SK-N-SH treated with all-trans-retinoic acid at 6 μM for 48 hours (cell line): ENCODE measurements at regions not wholly inside any gene's neighbourhood (a gene's known extent, or its start where the extent isn't known, plus 50 kb on each side); places are given as distances from the start of the nearest gene placed in this dataset.

ENCODE experiments used
- ATAC-seq: fragments of 200-7000 bp; cut with Tn5 transposase; 3 replicates; pipeline ENCODE4 v1.9.1; 2020; ENCODE audit warnings: mild to moderate bottlenecking, moderate library complexity
- ARNTL ChIP-seq: fragments of 450-650 bp; formaldehyde crosslinking; IDR thresholded peaks from 2 replicates; pipeline ENCODE4 v1.5.0; 2020; ENCODE audit warnings: low read depth, mild to moderate bottlenecking, moderate library complexity, borderline replicate concordance
- CSDC2 ChIP-seq: fragments of 250-450 bp; sonication (Bioruptor Pico); IDR thresholded peaks from 2 replicates; pipeline ENCODE4 v1.5.0; 2020; ENCODE audit warnings: mild to moderate bottlenecking, moderate library complexity
- GLIS3 ChIP-seq: fragments of 250-450 bp; sonication (Bioruptor Pico); IDR thresholded peaks from 2 replicates; pipeline ENCODE4 v1.5.0; 2020; ENCODE audit warnings: mild to moderate bottlenecking, moderate library complexity
- ISL1 ChIP-seq: fragments of 250-450 bp; sonication (Bioruptor Pico); IDR thresholded peaks from 2 replicates; pipeline ENCODE4 v2.1.2; 2022; ENCODE audit warnings: mild to moderate bottlenecking, moderate library complexity
- OSR1 ChIP-seq: fragments of 250-450 bp; sonication (Bioruptor Pico); IDR thresholded peaks from 2 replicates; pipeline ENCODE4 v1.8.0; 2022; ENCODE audit warnings: moderate library complexity, mild to moderate bottlenecking, inconsistent platforms
- PPARA ChIP-seq: fragments of 250-450 bp; sonication (Bioruptor Pico); IDR thresholded peaks from 2 replicates; pipeline ENCODE4 v1.5.0; 2020; ENCODE audit warnings: mild to moderate bottlenecking, borderline replicate concordance
- RARB ChIP-seq: fragments of 250-450 bp; sonication (Bioruptor Pico); IDR thresholded peaks from 2 replicates; pipeline ENCODE4 v1.8.0; 2021; ENCODE audit warnings: mild to moderate bottlenecking, moderate library complexity
- SNAI2 ChIP-seq: fragments of 250-450 bp; sonication (Bioruptor Pico); IDR thresholded peaks from 2 replicates; pipeline ENCODE4 v1.5.0; 2020; ENCODE audit warnings: mild to moderate bottlenecking, moderate library complexity
- TCF4 ChIP-seq: fragments of 250-450 bp; sonication (Bioruptor Pico); IDR thresholded peaks from 2 replicates; pipeline ENCODE4 v1.8.0; 2021; ENCODE audit warnings: mild to moderate bottlenecking, moderate library complexity, borderline replicate concordance
- TOX ChIP-seq: fragments of 250-450 bp; sonication (Bioruptor Pico); IDR thresholded peaks from 2 replicates; pipeline ENCODE4 v1.8.0; 2021; ENCODE audit warnings: mild to moderate bottlenecking, moderate library complexity, borderline replicate concordance
- ZC3H10 ChIP-seq: fragments of 250-450 bp; sonication (Bioruptor Pico); IDR thresholded peaks from 2 replicates; pipeline ENCODE4 v1.5.1; 2021; ENCODE audit warnings: mild to moderate bottlenecking, moderate library complexity
- ZFP3 ChIP-seq: fragments of 250-450 bp; sonication (Bioruptor Pico); IDR thresholded peaks from 2 replicates; pipeline ENCODE4 v1.5.0; 2020; ENCODE audit warnings: mild to moderate bottlenecking, moderate library complexity
- ZFP30 ChIP-seq: fragments of 450-650 bp; formaldehyde crosslinking; IDR thresholded peaks from 2 replicates; pipeline ENCODE4 v1.5.0; 2022; ENCODE audit warnings: mild to moderate bottlenecking, moderate library complexity
- ZNF70 ChIP-seq: fragments of 450-650 bp; formaldehyde crosslinking; IDR thresholded peaks from 2 replicates; pipeline ENCODE4 v1.5.0; 2020; ENCODE audit warnings: mild to moderate bottlenecking, moderate library complexity
- ZNF8 ChIP-seq: fragments of 450-650 bp; formaldehyde crosslinking; IDR thresholded peaks from 2 replicates; pipeline ENCODE4 v1.5.0; 2020; ENCODE audit warnings: mild to moderate bottlenecking, moderate library complexity
- TF ChIP-seq, protein P1 (sequence below): fragments of 250-450 bp; sonication (Bioruptor Pico); IDR thresholded peaks from 2 replicates; pipeline ENCODE4 v1.5.0; 2020; ENCODE audit warnings: mild to moderate bottlenecking, moderate library complexity
- TF ChIP-seq, protein P2 (sequence below): fragments of 250-450 bp; sonication (Bioruptor Pico); IDR thresholded peaks from 2 replicates; pipeline ENCODE4 v1.8.0; 2020; ENCODE audit warnings: mild to moderate bottlenecking, moderate library complexity, borderline replicate concordance
- TF ChIP-seq, protein P3 (sequence below): fragments of 250-450 bp; sonication (Bioruptor Pico); IDR thresholded peaks from 2 replicates; pipeline ENCODE4 v1.5.1; 2020; ENCODE audit warnings: low read depth, mild to moderate bottlenecking, moderate library complexity
- TF ChIP-seq, protein P4 (sequence below): fragments of 250-450 bp; sonication (Bioruptor Pico); IDR thresholded peaks from 2 replicates; pipeline ENCODE4 v1.8.0; 2021; ENCODE audit warnings: low read depth, mild to moderate bottlenecking, moderate library complexity, borderline replicate concordance
- TF ChIP-seq, protein P5 (sequence below): fragments of 250-450 bp; sonication (Bioruptor Pico); IDR thresholded peaks from 2 replicates; pipeline ENCODE4 v1.5.1; 2021; ENCODE audit warnings: mild to moderate bottlenecking, moderate library complexity

DNA sequence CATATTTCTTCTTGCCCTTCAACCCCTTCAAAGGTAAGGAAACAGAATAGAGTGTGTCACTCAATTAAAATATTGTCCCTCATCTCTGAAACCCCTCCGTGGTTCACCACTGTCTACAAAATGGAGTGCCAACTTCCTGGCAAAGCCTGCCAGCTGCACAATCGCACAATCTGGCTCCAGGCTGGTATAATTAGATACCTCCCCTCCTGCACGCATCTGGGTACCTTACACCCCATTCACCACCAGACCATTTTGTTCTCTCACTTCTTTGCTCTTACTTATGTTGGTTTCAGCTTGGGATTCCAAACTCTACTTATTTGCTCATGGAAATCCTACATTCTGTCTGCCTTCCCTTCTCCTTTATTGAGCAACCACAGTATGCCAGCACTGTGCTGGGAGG lies 314.9 kb downstream of the NUAK1 start:
- no peak for TF ChIP-seq ZNF8 (CRISPR knock-in tag)
- TF ChIP-seq ISL1 (CRISPR knock-in tag) = no peak
- TF ChIP-seq TCF4 (CRISPR knock-in tag) = no peak
- no peak for ATAC-seq

DNA sequence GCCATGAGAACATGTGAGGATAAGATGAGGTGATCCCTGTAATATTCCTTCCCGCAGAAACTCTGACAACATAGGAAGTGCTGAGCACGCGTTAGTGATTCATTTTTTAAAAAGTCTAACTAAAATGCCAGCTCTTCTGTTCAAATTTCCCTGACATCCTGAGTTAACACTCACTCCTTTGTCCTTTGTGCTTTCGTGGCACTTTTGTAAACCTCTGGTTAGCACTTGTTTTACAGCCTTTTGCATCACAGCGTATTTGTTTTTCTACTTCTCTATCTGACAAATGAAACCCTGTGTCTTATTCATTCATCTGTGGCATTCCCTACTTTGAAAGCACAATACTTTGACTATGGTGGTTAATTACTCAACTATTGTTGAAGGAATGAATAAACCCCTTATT lies 313.6 kb downstream of the NUAK1 start:
- ATAC-seq = no peak
- no peak for TF ChIP-seq ARNTL (CRISPR knock-in tag)
- no peak for TF ChIP-seq ZNF70 (CRISPR knock-in tag)
- no peak for TF ChIP-seq PPARA (CRISPR knock-in tag)
- TF ChIP-seq TOX = no peak
- TF ChIP-seq SNAI2 (CRISPR knock-in tag) = no peak
- TF ChIP-seq ZC3H10 (CRISPR knock-in tag) = no peak
- TF ChIP-seq ZFP3 (CRISPR knock-in tag) = no peak
- TF ChIP-seq GLIS3 (CRISPR knock-in tag) = no peak
- TF ChIP-seq, protein P1, sequence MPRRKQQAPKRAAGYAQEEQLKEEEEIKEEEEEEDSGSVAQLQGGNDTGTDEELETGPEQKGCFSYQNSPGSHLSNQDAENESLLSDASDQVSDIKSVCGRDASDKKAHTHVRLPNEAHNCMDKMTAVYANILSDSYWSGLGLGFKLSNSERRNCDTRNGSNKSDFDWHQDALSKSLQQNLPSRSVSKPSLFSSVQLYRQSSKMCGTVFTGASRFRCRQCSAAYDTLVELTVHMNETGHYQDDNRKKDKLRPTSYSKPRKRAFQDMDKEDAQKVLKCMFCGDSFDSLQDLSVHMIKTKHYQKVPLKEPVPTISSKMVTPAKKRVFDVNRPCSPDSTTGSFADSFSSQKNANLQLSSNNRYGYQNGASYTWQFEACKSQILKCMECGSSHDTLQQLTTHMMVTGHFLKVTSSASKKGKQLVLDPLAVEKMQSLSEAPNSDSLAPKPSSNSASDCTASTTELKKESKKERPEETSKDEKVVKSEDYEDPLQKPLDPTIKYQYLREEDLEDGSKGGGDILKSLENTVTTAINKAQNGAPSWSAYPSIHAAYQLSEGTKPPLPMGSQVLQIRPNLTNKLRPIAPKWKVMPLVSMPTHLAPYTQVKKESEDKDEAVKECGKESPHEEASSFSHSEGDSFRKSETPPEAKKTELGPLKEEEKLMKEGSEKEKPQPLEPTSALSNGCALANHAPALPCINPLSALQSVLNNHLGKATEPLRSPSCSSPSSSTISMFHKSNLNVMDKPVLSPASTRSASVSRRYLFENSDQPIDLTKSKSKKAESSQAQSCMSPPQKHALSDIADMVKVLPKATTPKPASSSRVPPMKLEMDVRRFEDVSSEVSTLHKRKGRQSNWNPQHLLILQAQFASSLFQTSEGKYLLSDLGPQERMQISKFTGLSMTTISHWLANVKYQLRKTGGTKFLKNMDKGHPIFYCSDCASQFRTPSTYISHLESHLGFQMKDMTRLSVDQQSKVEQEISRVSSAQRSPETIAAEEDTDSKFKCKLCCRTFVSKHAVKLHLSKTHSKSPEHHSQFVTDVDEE (CRISPR knock-in tag) = no peak
- TF ChIP-seq ZFP30 (CRISPR knock-in tag) = no peak
- no peak for TF ChIP-seq OSR1 (CRISPR knock-in tag)

DNA sequence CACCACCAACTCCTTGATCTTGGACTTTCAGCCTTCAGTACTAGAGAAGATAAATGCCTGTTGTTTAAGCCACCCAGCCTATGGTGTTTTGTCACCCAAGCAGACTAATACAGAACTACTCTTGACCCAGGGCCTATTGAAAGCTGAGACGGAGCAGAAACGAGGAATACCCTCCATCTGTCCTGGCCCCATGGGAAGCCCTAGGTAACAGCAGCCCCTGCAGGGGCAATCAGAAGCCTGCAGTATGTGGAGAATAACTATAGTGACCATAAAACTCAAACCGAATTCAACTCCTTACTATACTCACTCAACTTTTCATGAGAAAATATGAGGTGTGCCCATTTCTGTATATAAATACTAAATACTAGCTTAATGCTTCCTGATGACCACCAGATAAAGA lies 307.4 kb downstream of the NUAK1 start:
- no peak for TF ChIP-seq ARNTL (CRISPR knock-in tag)
- TF ChIP-seq ZNF8 (CRISPR knock-in tag) = no peak
- no peak for TF ChIP-seq SNAI2 (CRISPR knock-in tag)
- TF ChIP-seq, protein P2, sequence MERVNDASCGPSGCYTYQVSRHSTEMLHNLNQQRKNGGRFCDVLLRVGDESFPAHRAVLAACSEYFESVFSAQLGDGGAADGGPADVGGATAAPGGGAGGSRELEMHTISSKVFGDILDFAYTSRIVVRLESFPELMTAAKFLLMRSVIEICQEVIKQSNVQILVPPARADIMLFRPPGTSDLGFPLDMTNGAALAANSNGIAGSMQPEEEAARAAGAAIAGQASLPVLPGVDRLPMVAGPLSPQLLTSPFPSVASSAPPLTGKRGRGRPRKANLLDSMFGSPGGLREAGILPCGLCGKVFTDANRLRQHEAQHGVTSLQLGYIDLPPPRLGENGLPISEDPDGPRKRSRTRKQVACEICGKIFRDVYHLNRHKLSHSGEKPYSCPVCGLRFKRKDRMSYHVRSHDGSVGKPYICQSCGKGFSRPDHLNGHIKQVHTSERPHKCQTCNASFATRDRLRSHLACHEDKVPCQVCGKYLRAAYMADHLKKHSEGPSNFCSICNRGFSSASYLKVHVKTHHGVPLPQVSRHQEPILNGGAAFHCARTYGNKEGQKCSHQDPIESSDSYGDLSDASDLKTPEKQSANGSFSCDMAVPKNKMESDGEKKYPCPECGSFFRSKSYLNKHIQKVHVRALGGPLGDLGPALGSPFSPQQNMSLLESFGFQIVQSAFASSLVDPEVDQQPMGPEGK (CRISPR knock-in tag) = no peak
- no peak for TF ChIP-seq ZFP30 (CRISPR knock-in tag)
- no peak for TF ChIP-seq CSDC2 (CRISPR knock-in tag)
- no peak for TF ChIP-seq RARB (CRISPR knock-in tag)
- TF ChIP-seq ISL1 (CRISPR knock-in tag) = no peak
- TF ChIP-seq, protein P3, sequence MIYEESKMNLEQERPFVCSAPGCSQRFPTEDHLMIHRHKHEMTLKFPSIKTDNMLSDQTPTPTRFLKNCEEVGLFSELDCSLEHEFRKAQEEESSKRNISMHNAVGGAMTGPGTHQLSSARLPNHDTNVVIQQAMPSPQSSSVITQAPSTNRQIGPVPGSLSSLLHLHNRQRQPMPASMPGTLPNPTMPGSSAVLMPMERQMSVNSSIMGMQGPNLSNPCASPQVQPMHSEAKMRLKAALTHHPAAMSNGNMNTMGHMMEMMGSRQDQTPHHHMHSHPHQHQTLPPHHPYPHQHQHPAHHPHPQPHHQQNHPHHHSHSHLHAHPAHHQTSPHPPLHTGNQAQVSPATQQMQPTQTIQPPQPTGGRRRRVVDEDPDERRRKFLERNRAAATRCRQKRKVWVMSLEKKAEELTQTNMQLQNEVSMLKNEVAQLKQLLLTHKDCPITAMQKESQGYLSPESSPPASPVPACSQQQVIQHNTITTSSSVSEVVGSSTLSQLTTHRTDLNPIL (CRISPR knock-in tag) = no peak
- TF ChIP-seq, protein P4, sequence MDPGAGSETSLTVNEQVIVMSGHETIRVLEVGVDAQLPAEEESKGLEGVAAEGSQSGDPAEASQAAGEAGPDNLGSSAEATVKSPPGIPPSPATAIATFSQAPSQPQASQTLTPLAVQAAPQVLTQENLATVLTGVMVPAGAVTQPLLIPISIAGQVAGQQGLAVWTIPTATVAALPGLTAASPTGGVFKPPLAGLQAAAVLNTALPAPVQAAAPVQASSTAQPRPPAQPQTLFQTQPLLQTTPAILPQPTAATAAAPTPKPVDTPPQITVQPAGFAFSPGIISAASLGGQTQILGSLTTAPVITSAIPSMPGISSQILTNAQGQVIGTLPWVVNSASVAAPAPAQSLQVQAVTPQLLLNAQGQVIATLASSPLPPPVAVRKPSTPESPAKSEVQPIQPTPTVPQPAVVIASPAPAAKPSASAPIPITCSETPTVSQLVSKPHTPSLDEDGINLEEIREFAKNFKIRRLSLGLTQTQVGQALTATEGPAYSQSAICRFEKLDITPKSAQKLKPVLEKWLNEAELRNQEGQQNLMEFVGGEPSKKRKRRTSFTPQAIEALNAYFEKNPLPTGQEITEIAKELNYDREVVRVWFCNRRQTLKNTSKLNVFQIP (CRISPR knock-in tag) = no peak
- TF ChIP-seq, protein P5, sequence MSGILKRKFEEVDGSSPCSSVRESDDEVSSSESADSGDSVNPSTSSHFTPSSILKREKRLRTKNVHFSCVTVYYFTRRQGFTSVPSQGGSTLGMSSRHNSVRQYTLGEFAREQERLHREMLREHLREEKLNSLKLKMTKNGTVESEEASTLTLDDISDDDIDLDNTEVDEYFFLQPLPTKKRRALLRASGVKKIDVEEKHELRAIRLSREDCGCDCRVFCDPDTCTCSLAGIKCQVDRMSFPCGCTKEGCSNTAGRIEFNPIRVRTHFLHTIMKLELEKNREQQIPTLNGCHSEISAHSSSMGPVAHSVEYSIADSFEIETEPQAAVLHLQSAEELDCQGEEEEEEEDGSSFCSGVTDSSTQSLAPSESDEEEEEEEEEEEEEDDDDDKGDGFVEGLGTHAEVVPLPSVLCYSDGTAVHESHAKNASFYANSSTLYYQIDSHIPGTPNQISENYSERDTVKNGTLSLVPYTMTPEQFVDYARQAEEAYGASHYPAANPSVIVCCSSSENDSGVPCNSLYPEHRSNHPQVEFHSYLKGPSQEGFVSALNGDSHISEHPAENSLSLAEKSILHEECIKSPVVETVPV (CRISPR knock-in tag) = no peak
- TF ChIP-seq, all 23 proteins: peak for 0
- no peak for ATAC-seq

DNA sequence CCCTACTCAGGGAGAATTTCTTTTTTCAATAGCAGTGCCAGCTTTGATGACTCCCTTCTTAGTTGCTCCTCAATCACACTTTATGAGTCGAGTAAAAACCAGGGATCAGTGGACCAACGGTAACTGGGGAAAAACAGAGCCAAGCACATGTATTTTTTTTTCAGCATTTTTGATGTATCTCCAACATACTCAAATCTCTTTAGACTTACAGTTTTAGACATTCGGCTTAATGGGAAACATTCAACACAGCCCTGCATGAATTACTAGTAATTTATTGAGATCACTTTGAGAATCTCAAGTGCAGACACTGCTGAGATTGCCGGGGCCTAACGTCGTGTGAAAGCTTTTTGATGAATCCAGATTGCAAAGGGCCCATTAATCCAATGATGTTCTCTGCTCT lies 306.7 kb downstream of the NUAK1 start:
- ATAC-seq = no peak
- TF ChIP-seq, protein P2 (CRISPR knock-in tag) = no peak
- TF ChIP-seq TOX = no peak
- no peak for TF ChIP-seq ZFP30 (CRISPR knock-in tag)
- no peak for TF ChIP-seq GLIS3 (CRISPR knock-in tag)
- no peak for TF ChIP-seq ZFP3 (CRISPR knock-in tag)
- TF ChIP-seq, protein P5 (CRISPR knock-in tag) = no peak
- TF ChIP-seq ISL1 (CRISPR knock-in tag) = no peak
- no peak for TF ChIP-seq ZNF70 (CRISPR knock-in tag)
